Activated CD4-positive, alpha-beta T cell treated with anti-CD3 and anti-CD28 coated beads, Interleukin-2, amount 50 U/mL, for 48 hours (primary cell): ENCODE measurements at regions not wholly inside any gene's neighbourhood (a gene's known extent, or its start where the extent isn't known, plus 50 kb on each side); places are given as distances from the start of the nearest gene placed in this dataset.

Experiments used
- DNase-seq, 2 experiments: peaks; one replicate each; pipeline ENCODE4 v3.0.0-alpha.2; 2020

GRCh38 chr17:72414032-72414396 lies 293.2 kb downstream of the SOX9 start:
- DNase-seq = no peak

GRCh38 chr17:72414967-72415853 lies 294.4 kb downstream of the SOX9 start:
- DNase-seq = no peak

- DNase-seq = no peak
Measured at GRCh38 chr17:72416054-72416675, 295.3 kb downstream of the SOX9 start.

GRCh38 chr17:72416905-72417304 lies 296.1 kb downstream of the SOX9 start:
- DNase-seq = no peak

- no peak for DNase-seq
Measured at GRCh38 chr17:72417627-72418026, 296.8 kb downstream of the SOX9 start.

- DNase-seq = no peak
Measured at GRCh38 chr17:72419866-72420774, 299.3 kb downstream of the SOX9 start.

- DNase-seq = no peak
Measured at GRCh38 chr17:72420775-72421127, 299.9 kb downstream of the SOX9 start.

- DNase-seq = peak; percentile 33 to 57
Measured at GRCh38 chr17:72421128-72422092, 300.6 kb downstream of the SOX9 start.

- DNase-seq = no peak
Measured at GRCh38 chr17:72422204-72422504, 301.3 kb downstream of the SOX9 start.

- peak; percentile 41 to 42 for DNase-seq
Measured at GRCh38 chr17:72422505-72423285, 301.9 kb downstream of the SOX9 start.

- no peak for DNase-seq
Measured at GRCh38 chr17:72423286-72423589, 302.4 kb downstream of the SOX9 start.

GRCh38 chr17:72423718-72424117 lies 302.9 kb downstream of the SOX9 start:
- no peak for DNase-seq

GRCh38 chr17:72424505-72425117 lies 303.8 kb downstream of the SOX9 start:
- no peak for DNase-seq

- DNase-seq = peak in 1 of 2 experiments; percentile 21
Measured at GRCh38 chr17:72425133-72425793, 304.4 kb downstream of the SOX9 start.

- DNase-seq = no peak
Measured at GRCh38 chr17:72425794-72426168, 305.0 kb downstream of the SOX9 start.

GRCh38 chr17:72426321-72426720 lies 305.5 kb downstream of the SOX9 start:
- DNase-seq = no peak

- no peak for DNase-seq
Measured at GRCh38 chr17:72426948-72427760, 306.3 kb downstream of the SOX9 start.

GRCh38 chr17:72427761-72428109 lies 306.9 kb downstream of the SOX9 start:
- DNase-seq = no peak

- DNase-seq = no peak
Measured at GRCh38 chr17:72429066-72429638, 308.3 kb downstream of the SOX9 start.
